H1 (cell line): ENCODE measurements at regions not wholly inside any gene's neighbourhood (a gene's known extent, or its start where the extent isn't known, plus 50 kb on each side); places are given as distances from the start of the nearest gene placed in this dataset.

ENCODE experiments used
- CTCF ChIA-PET: fragments of 300-600 bp; sonication (Branson Sonifier 250); formaldehyde crosslinking; loops from one replicate; lab custom pipeline; 2021; ENCODE audit not compliant: partially characterized antibody; lab: Charles Lee
- POLR2A ChIA-PET: fragments of 300-600 bp; sonication (Branson Sonifier 250); formaldehyde crosslinking; loops from one replicate; lab custom pipeline; 2021; ENCODE audit warnings: inconsistent platforms; ENCODE audit not compliant: partially characterized antibody; lab: Charles Lee
- DNase-seq, 2 experiments: peaks; one replicate each; pipeline versions ENCODE4 v3.0.0 to v3.0.0-alpha.2; 2010 to 2022; ENCODE audit warnings: low spot score in 2 of 2, low read depth in 1 of 2, mixed read lengths in 1 of 2
- FAIRE-seq: peaks from 2 replicates; lab custom pipeline; 2011; peaks lifted over from hg19 to GRCh38; lab: Jason Lieb, UNC
- H2AFZ ChIP-seq: 2 replicates; pipeline ENCODE4 v1.8.1; 2012; ENCODE audit warnings: low read length, inconsistent platforms
- H2AK5ac ChIP-seq: 2 replicates; pipeline ENCODE4 v1.6.1; 2013; ENCODE audit warnings: low read depth, low read length
- H2BK120ac ChIP-seq: replicated peaks from 2 replicates; pipeline ENCODE3; 2013; ENCODE audit warnings: low read depth, low read length, inconsistent platforms
- H2BK12ac ChIP-seq: 2 replicates; pipeline ENCODE4 v1.6.1; 2013; ENCODE audit warnings: low read depth, low read length
- H2BK15ac ChIP-seq: 2 replicates; pipeline ENCODE4 v1.6.1; 2013; ENCODE audit warnings: low read length
- H2BK20ac ChIP-seq: 2 replicates; pipeline ENCODE4 v1.6.1; 2013; ENCODE audit warnings: low read length
- H2BK5ac ChIP-seq: 2 replicates; pipeline ENCODE4 v1.6.1; 2013; ENCODE audit warnings: low read depth, low read length
- H3K14ac ChIP-seq: 2 replicates; pipeline ENCODE4 v1.6.1; 2013; ENCODE audit warnings: inconsistent platforms; ENCODE audit not compliant: insufficient read length
- H3K18ac ChIP-seq: 2 replicates; pipeline ENCODE4 v1.6.1; 2013; ENCODE audit warnings: low read length; ENCODE audit errors: extremely low read depth
- H3K23ac ChIP-seq: 2 replicates; pipeline ENCODE4 v1.6.1; 2013; ENCODE audit warnings: inconsistent platforms; ENCODE audit not compliant: insufficient read length
- H3K23me2 ChIP-seq: 2 replicates; pipeline ENCODE4 v1.6.1; 2013; ENCODE audit warnings: low read depth, low read length
- H3K27ac ChIP-seq: 2 replicates; pipeline ENCODE4 v1.6.1; 2011; ENCODE audit warnings: low read depth, low read length, inconsistent platforms
- H3K27me3 ChIP-seq, 4 experiments: replicated peaks in 1 of 4; 1 replicate in 1 of 4; 2 replicates in 3 of 4; pipeline versions ENCODE4 v1.6.1 to v1.8.1; 2011 to 2013; ENCODE audit warnings: low read length in 3 of 4, mild to moderate bottlenecking in 3 of 4, inconsistent platforms in 2 of 4, mixed read lengths in 2 of 4, moderate library complexity in 1 of 4; ENCODE audit not compliant: control insufficient read depth in 3 of 4, insufficient read depth in 3 of 4; ENCODE audit errors: extremely low read depth in 1 of 4
- H3K36me3 ChIP-seq, 4 experiments: 2 replicates each; pipeline versions ENCODE4 v1.6.1 to v1.8.1; 2011 to 2013; ENCODE audit warnings: mild to moderate bottlenecking in 4 of 4, low read length in 3 of 4, moderate library complexity in 2 of 4, control low read depth in 1 of 4, inconsistent platforms in 1 of 4; ENCODE audit not compliant: insufficient read depth in 4 of 4, control insufficient read depth in 2 of 4
- H3K4ac ChIP-seq: replicated peaks from 2 replicates; pipeline ENCODE3; 2013; ENCODE audit warnings: low read length, low read depth, mixed read lengths, inconsistent platforms; ENCODE audit not compliant: insufficient read length
- H3K4me1 ChIP-seq, 4 experiments: replicated peaks in 1 of 4; 1 replicate in 1 of 4; 2 replicates in 3 of 4; pipeline versions ENCODE4 v1.6.1 to v1.8.1; 2011 to 2013; ENCODE audit warnings: low read length in 3 of 4, inconsistent platforms in 2 of 4, mixed read lengths in 1 of 4; ENCODE audit not compliant: insufficient read depth in 4 of 4, control insufficient read depth in 3 of 4
- H3K4me2 ChIP-seq, 2 experiments: 2 replicates each; pipeline versions ENCODE4 v1.6.1 to v1.8.1; 2011 to 2013; ENCODE audit warnings: low read depth in 2 of 2, low read length in 2 of 2, control low read depth in 1 of 2, inconsistent platforms in 1 of 2, mild to moderate bottlenecking in 1 of 2; ENCODE audit not compliant: insufficient read depth in 1 of 2
- H3K4me3 ChIP-seq, 4 experiments: fragments of 200-600, 300-600 bp in 1 of 4; sonication (generic), shearing (Covaris generic), sonication (Bioruptor Twin) in 1 of 4; 2 replicates each; pipeline versions ENCODE4 v1.5.1 to v1.8.1; 2011 to 2016; ENCODE audit warnings: low read length in 4 of 4, low read depth in 3 of 4, control low read depth in 2 of 4, inconsistent platforms in 2 of 4, mild to moderate bottlenecking in 2 of 4, mixed read lengths in 1 of 4, moderate library complexity in 1 of 4; ENCODE audit not compliant: insufficient read depth in 2 of 4; ENCODE audit errors: extremely low read depth in 1 of 4
- H3K56ac ChIP-seq: replicated peaks from 2 replicates; pipeline ENCODE3; 2013; ENCODE audit warnings: low read depth, mild to moderate bottlenecking, mixed read lengths, low read length, inconsistent platforms; ENCODE audit not compliant: insufficient read length
- H3K79me1 ChIP-seq: 2 replicates; pipeline ENCODE4 v1.6.1; 2013; ENCODE audit warnings: low read depth, low read length, control low read depth
- H3K79me2 ChIP-seq, 2 experiments: 2 replicates each; pipeline versions ENCODE4 v1.6.1 to v1.8.1; 2012 to 2013; ENCODE audit warnings: low read length in 2 of 2, mild to moderate bottlenecking in 2 of 2, inconsistent platforms in 1 of 2; ENCODE audit not compliant: insufficient read depth in 2 of 2, control insufficient read depth in 1 of 2
- H3K9ac ChIP-seq, 4 experiments: replicated peaks in 1 of 4; 1 replicate in 1 of 4; 2 replicates in 3 of 4; pipeline versions ENCODE4 v1.6.1 to v1.8.1; 2011 to 2013; ENCODE audit warnings: low read depth in 3 of 4, low read length in 3 of 4, control low read depth in 2 of 4, mild to moderate bottlenecking in 2 of 4, moderate library complexity in 2 of 4, inconsistent platforms in 1 of 4; ENCODE audit errors: extremely low read depth in 1 of 4
- H3K9me3 ChIP-seq, 2 experiments: 2 replicates each; pipeline versions ENCODE4 v1.6.1 to v1.8.1; 2012 to 2013; ENCODE audit warnings: mild to moderate bottlenecking in 2 of 2, moderate library complexity in 2 of 2, control low read depth in 1 of 2, inconsistent platforms in 1 of 2, low read depth in 1 of 2, low read length in 1 of 2, mixed read lengths in 1 of 2; ENCODE audit not compliant: insufficient read depth in 2 of 2
- H4K20me1 ChIP-seq, 2 experiments: replicated peaks in 1 of 2; 2 replicates each; pipeline versions ENCODE3 to v1.8.1; 2011 to 2013; ENCODE audit warnings: inconsistent platforms in 2 of 2, low read length in 2 of 2, mild to moderate bottlenecking in 1 of 2; ENCODE audit not compliant: insufficient read depth in 2 of 2, control insufficient read depth in 1 of 2
- H4K5ac ChIP-seq: 2 replicates; pipeline ENCODE4 v1.6.1; 2013; ENCODE audit warnings: low read length, low read depth, mixed read lengths, inconsistent platforms; ENCODE audit not compliant: insufficient read length
- H4K8ac ChIP-seq: 2 replicates; pipeline ENCODE4 v1.8.0; 2013; ENCODE audit warnings: mild to moderate bottlenecking, moderate library complexity, low read length, inconsistent platforms; ENCODE audit not compliant: insufficient read depth; ENCODE audit errors: extremely low read depth
- H4K91ac ChIP-seq: replicated peaks from 2 replicates; pipeline ENCODE3; 2013; ENCODE audit warnings: low read length, mixed read lengths, inconsistent platforms; ENCODE audit not compliant: insufficient read length
- SRF ChIP-seq: IDR thresholded peaks from 2 replicates; pipeline ENCODE4 v1.6.1; 2011; ENCODE audit warnings: mild to moderate bottlenecking, low read depth, low read length, moderate library complexity
- WGBS, 2 experiments: shearing (Covaris generic) in 1 of 2; methylation state at CpG; one replicate each; pipeline versions ENCODE4 v1.1.6 to v1.1.7; 2013 to 2015; ENCODE audit warnings: low lambda C conversion rate in 2 of 2, mixed read lengths in 2 of 2, inconsistent platforms in 1 of 2, low coverage in 1 of 2, missing lambda C conversion rate in 1 of 2; ENCODE audit not compliant: insufficient replicate concordance in 2 of 2, insufficient coverage in 1 of 2, insufficient read length in 1 of 2; ENCODE audit errors: extremely low coverage in 1 of 2, missing lambda C conversion rate in 1 of 2; 5-methylcytosine and 5-hydroxymethylcytosine counted together

- Histone ChIP-seq H2BK15ac (no peak overlapping the region), H3K9me3 (no peaks in the 10 kb centered on the region), H3K79me1 (no peaks in the 10 kb centered on the region), H3K79me2 (no peaks in the 10 kb centered on the region), H3K14ac (no peak overlapping the region), H3K4me1 (peaks cover 0 to 11% (median 0%) of the 10 kb centered on the region in 4 experiments; a peak in 2 of 7 replicates), H2BK120ac (no peak overlapping the region), H3K27ac (no peak overlapping the region), H2AK5ac (no peak overlapping the region), H3K4me3 (no peak overlapping the region), H4K8ac (no peak overlapping the region), H3K18ac (no peak overlapping the region; the same call in 1 of the 2 replicates), H2BK20ac (peak overlapping the region; percentile 48; the same call in 1 of the 2 replicates), H3K56ac (no peak overlapping the region), H2BK12ac (peak overlapping the region; percentile 50; the same call in 1 of the 2 replicates), H3K36me3 (no peaks in the 10 kb centered on the region), H4K20me1 (no peaks in the 10 kb centered on the region), H2AFZ (no peak overlapping the region), H3K4ac (no peak overlapping the region), H3K4me2 (no peak overlapping the region), H3K27me3 (no peaks in the 10 kb centered on the region), H4K91ac (no peak overlapping the region), H4K5ac (no peak overlapping the region), H3K9ac (no peak overlapping the region), H3K23me2 (peaks cover 4% of the 10 kb centered on the region; the same call in 1 of the 2 replicates), H3K23ac (no peak overlapping the region), H2BK5ac (0 out of 2 replicates have a peak overlapping the region, but pooled peaks have one; percentile 26)
- no peak for DNase-seq
- ChIA-PET POLR2A (interaction anchor here (1.1 kb wide), 1 partner anchor 11 kb away, joined by 4 read pairs; no protein-coding TSS in a partner anchor), CTCF (interaction anchor here (1.6 kb wide), 1 partner anchor 19 kb away, joined by 3 read pairs; no protein-coding TSS in a partner anchor)
- FAIRE-seq: no peak
- 91% methylated on average over 25 of the region's 25 CpGs; no CpG with 5 or more reads in 1 of the 2 experiments for WGBS, 2 experiments
- no peak for TF ChIP-seq SRF
Measured at GRCh38 chr6:167506443-167507301, 181.8 kb downstream of the TTLL2 start.
